PC-3 (cell line): ENCODE measurements at regions not wholly inside any gene's neighbourhood (a gene's known extent, or its start where the extent isn't known, plus 50 kb on each side); places are given as distances from the start of the nearest gene placed in this dataset.

Experiments used
- ATAC-seq: fragments of 200-7000 bp; cut with Tn5 transposase; 2 replicates; pipeline ENCODE4 v1.9.1; 2020; ENCODE audit warnings: mild to moderate bottlenecking, moderate library complexity
- BruUV-seq: library from RNA; stranded (reverse); fragments of 400-500 nt; replicated peaks from 2 replicates; lab custom pipeline; 2021; lab: Mats Ljungman, UMichigan
- CTCF ChIA-PET: fragments of 300-600 bp; sonication (Branson Sonifier 250); formaldehyde crosslinking; loops from one replicate; lab custom pipeline; 2022; ENCODE audit warnings: antibody characterized with exemption; lab: Charles Lee
- POLR2A ChIA-PET: fragments of 300-600 bp; sonication (Branson Sonifier 250); formaldehyde crosslinking; loops from one replicate; lab custom pipeline; 2022; ENCODE audit warnings: antibody characterized with exemption; ENCODE audit not compliant: unreplicated experiment; lab: Charles Lee
- DNase-seq: peaks from one replicate; pipeline ENCODE4 v3.0.0-alpha.2; 2015
- H2AFZ ChIP-seq: fragments of 300-600 bp; sonication (generic); 2 replicates; pipeline ENCODE4 v1.6.0; 2016; ENCODE audit warnings: antibody characterized with exemption, low read length
- H3F3A ChIP-seq: fragments of 300-600 bp; sonication (generic); one replicate; pipeline ENCODE4 v1.6.0; 2017; ENCODE audit warnings: antibody characterized with exemption, low read length, control low read depth, mild to moderate bottlenecking; ENCODE audit not compliant: unreplicated experiment
- H3K27ac ChIP-seq: fragments of 300-600 bp; sonication (generic); 2 replicates; pipeline ENCODE4 v1.5.1; 2016; ENCODE audit warnings: mild to moderate bottlenecking, low read length
- H3K27me3 ChIP-seq: fragments of 300-600 bp; sonication (generic); 2 replicates; pipeline ENCODE4 v1.6.1; 2016; ENCODE audit warnings: low read length, mixed read lengths
- H3K36me3 ChIP-seq: fragments of 300-600 bp; sonication (generic); 2 replicates; pipeline ENCODE4 v1.6.1; 2016; ENCODE audit warnings: low read depth, mixed run types, low read length, mixed read lengths
- H3K4me1 ChIP-seq: fragments of 300-600 bp; sonication (generic); 2 replicates; pipeline ENCODE4 v1.5.1; 2016; ENCODE audit warnings: low read length; ENCODE audit not compliant: insufficient read depth
- H3K4me2 ChIP-seq: fragments of 300-600 bp; sonication (generic); 2 replicates; pipeline ENCODE4 v1.6.0; 2016; ENCODE audit warnings: low read length
- H3K4me3 ChIP-seq: fragments of 300-600 bp; sonication (generic); 2 replicates; pipeline ENCODE4 v1.5.1; 2016; ENCODE audit warnings: mild to moderate bottlenecking, low read length, mixed read lengths
- H3K79me2 ChIP-seq: fragments of 300-600 bp; sonication (generic); 2 replicates; pipeline ENCODE4 v1.6.1; 2017; ENCODE audit warnings: low read length, mixed read lengths
- H3K9ac ChIP-seq: fragments of 300-600 bp; sonication (generic); 2 replicates; pipeline ENCODE4 v1.6.0; 2016; ENCODE audit warnings: mild to moderate bottlenecking, low read length
- H3K9me2 ChIP-seq: fragments of 300-600 bp; sonication (generic); replicated peaks from 2 replicates; pipeline ENCODE4 v1.6.1; 2016; ENCODE audit warnings: mixed run types, low read length, mixed read lengths
- H3K9me3 ChIP-seq: fragments of 300-600 bp; sonication (generic); 2 replicates; pipeline ENCODE4 v1.6.1; 2016; ENCODE audit warnings: low read length, mixed read lengths
- H4K20me1 ChIP-seq: fragments of 300-600 bp; sonication (generic); 2 replicates; pipeline ENCODE4 v1.6.1; 2016; ENCODE audit warnings: low read length, mixed read lengths
- CTCF ChIP-seq: fragments of 300-600 bp; sonication (generic); conservative IDR thresholded peaks from 2 replicates; pipeline ENCODE4 v1.5.1; 2017; ENCODE audit warnings: antibody characterized with exemption, low read depth, mild to moderate bottlenecking, low read length
- EZH2 ChIP-seq: fragments of 300-600 bp; sonication (generic); IDR thresholded peaks from one replicate; pipeline ENCODE4 v1.6.1; 2017; ENCODE audit warnings: antibody characterized with exemption, mild to moderate bottlenecking, low read length; ENCODE audit not compliant: unreplicated experiment
- EZH2phosphoT487 ChIP-seq: fragments of 300-600 bp; sonication (generic); IDR thresholded peaks from 2 replicates; pipeline ENCODE4 v1.6.1; 2018; ENCODE audit warnings: mild to moderate bottlenecking, antibody characterized with exemption, low read length, borderline replicate concordance
- intact Hi-C: fragments of 100-400 bp; cut with micrococcal nuclease; formaldehyde crosslinking; loops from 2 replicates; pipeline ENCODE4 v1.9.0; 2023

- no peak for DNase-seq
- H3K9me2 ChIP-seq, result no peaks in the 10 kb centered on the region
- no peaks in the 10 kb centered on the region for H3K9me3 ChIP-seq
- no peak overlapping the region for H3K27ac ChIP-seq
- TF ChIP-seq EZH2 (no peak), EZH2phosphoT487 (no peak), CTCF (no peak)
- H3K4me3 ChIP-seq, result no peak overlapping the region
- H3K4me1 ChIP-seq, result peaks cover 40% of the 10 kb centered on the region
- H2AFZ ChIP-seq, result no peak overlapping the region
- no peak for ATAC-seq
- H3K27me3 ChIP-seq, result no peaks in the 10 kb centered on the region
- intact Hi-C loops, result no loop called here
- ChIA-PET POLR2A (no interaction called here), CTCF (interaction anchor here (0.5 kb wide), 1 partner anchor 34 kb away, joined by 4 read pairs; no protein-coding TSS in a partner anchor)
- no peak overlapping the region for H3K4me2 ChIP-seq
- H3K9ac ChIP-seq, result no peak overlapping the region
- H3K79me2 ChIP-seq, result no peaks in the 10 kb centered on the region
- BruUV-seq, result no TSS peak
- no peaks in the 10 kb centered on the region for H3K36me3 ChIP-seq
- peaks cover 4% of the 10 kb centered on the region for H3F3A ChIP-seq
- no peaks in the 10 kb centered on the region for H4K20me1 ChIP-seq
Observed at GRCh38 chr4:141899103-141899502, 262.7 kb downstream of the IL15 start.

- Histone ChIP-seq H4K20me1 (no peaks in the 10 kb centered on the region), H2AFZ (no peak overlapping the region), H3K4me1 (peaks cover 40% of the 10 kb centered on the region), H3K9me3 (no peaks in the 10 kb centered on the region), H3K36me3 (no peaks in the 10 kb centered on the region), H3K27ac (no peak overlapping the region), H3F3A (peaks cover 4% of the 10 kb centered on the region), H3K4me2 (no peak overlapping the region), H3K27me3 (no peaks in the 10 kb centered on the region), H3K9ac (no peak overlapping the region), H3K4me3 (no peak overlapping the region), H3K79me2 (no peaks in the 10 kb centered on the region), H3K9me2 (no peaks in the 10 kb centered on the region)
- no TSS peak for BruUV-seq
- ChIA-PET POLR2A (no interaction called here), CTCF (interaction anchor here (0.5 kb wide), 1 partner anchor 34 kb away, joined by 4 read pairs; no protein-coding TSS in a partner anchor)
- ATAC-seq (0 out of 2 replicates have a peak, but pooled peaks have one; percentile 24), DNase-seq (peak; percentile 26)
- intact Hi-C loops, result no loop called here
- no peak for TF ChIP-seq EZH2
- no peak for TF ChIP-seq CTCF
- no peak for TF ChIP-seq EZH2phosphoT487
Observed at GRCh38 chr4:141899541-141899940, 263.2 kb downstream of the IL15 start.

GRCh38 chr4:141900856-141901255, 264.5 kb downstream of the IL15 start:
- Histone ChIP-seq H3K79me2 (no peaks in the 10 kb centered on the region), H2AFZ (peak overlapping the region; percentile 30; the same call in 1 of the 2 replicates), H3K9me3 (no peaks in the 10 kb centered on the region), H3K9me2 (no peaks in the 10 kb centered on the region), H3K4me3 (no peak overlapping the region), H3K36me3 (no peaks in the 10 kb centered on the region), H3K9ac (no peak overlapping the region), H3K27ac (peak overlapping the region; percentile 14; the same call in 1 of the 2 replicates), H3F3A (peaks cover 4% of the 10 kb centered on the region), H4K20me1 (no peaks in the 10 kb centered on the region), H3K4me2 (peak overlapping the region; percentile 44), H3K27me3 (no peaks in the 10 kb centered on the region), H3K4me1 (peaks cover 51% of the 10 kb centered on the region)
- ATAC-seq, result peak; percentile 11; the same call in 1 of the 2 replicates
- ChIA-PET CTCF (no interaction called here), POLR2A (no interaction called here)
- no peak for TF ChIP-seq EZH2phosphoT487
- TF ChIP-seq CTCF, result no peak
- TF ChIP-seq EZH2, result no peak
- DNase-seq, result peak; percentile 62
- BruUV-seq, result no TSS peak
- intact Hi-C loops, result no loop called here
